Fibroblast of lung (primary cell): ENCODE measurements at regions not wholly inside any gene's neighbourhood (a gene's known extent, or its start where the extent isn't known, plus 50 kb on each side); places are given as distances from the start of the nearest gene placed in this dataset.

Source experiments
- DNase-seq, 2 donors: peaks; one replicate each; pipeline versions ENCODE4 v3.0.0 to v3.0.0-alpha.2; 2010; ENCODE audit warnings: low read depth in 2 of 2
- H2AFZ ChIP-seq: 2 replicates; pipeline ENCODE4 v1.5.1; 2012; ENCODE audit warnings: low read length, control low read depth, inconsistent platforms
- H3K27ac ChIP-seq: 2 replicates; pipeline ENCODE4 v1.5.1; 2011; ENCODE audit warnings: low read length, control low read depth; ENCODE audit not compliant: insufficient read depth
- H3K27me3 ChIP-seq: 2 replicates; pipeline ENCODE4 v1.5.1; 2011; ENCODE audit warnings: mild to moderate bottlenecking, low read length; ENCODE audit not compliant: control insufficient read depth, insufficient read depth
- H3K36me3 ChIP-seq: 2 replicates; pipeline ENCODE4 v1.5.1; 2011; ENCODE audit warnings: low read length; ENCODE audit not compliant: control insufficient read depth, insufficient read depth
- H3K4me1 ChIP-seq: 2 replicates; pipeline ENCODE4 v1.5.1; 2011; ENCODE audit warnings: low read length; ENCODE audit not compliant: control insufficient read depth, insufficient read depth; ENCODE audit errors: extremely low read depth
- H3K4me2 ChIP-seq: 2 replicates; pipeline ENCODE4 v1.5.1; 2011; ENCODE audit warnings: low read length, control low read depth; ENCODE audit not compliant: insufficient read depth; ENCODE audit errors: extremely low read depth
- H3K4me3 ChIP-seq, 4 experiments: fragments of 200-600 bp in 1 of 4; sonication (generic) in 1 of 4; replicated peaks in 1 of 4; 2 replicates each; pipeline ENCODE4 v1.5.1; 2011 to 2016; ENCODE audit warnings: low read length in 4 of 4, low read depth in 3 of 4, mild to moderate bottlenecking in 3 of 4, control low read depth in 2 of 4, inconsistent platforms in 1 of 4, mixed read lengths in 1 of 4; ENCODE audit not compliant: insufficient read depth in 1 of 4; ENCODE audit errors: control extremely low read depth in 1 of 4
- H3K79me2 ChIP-seq: 2 replicates; pipeline ENCODE4 v1.5.1; 2012; ENCODE audit warnings: mild to moderate bottlenecking, low read length, inconsistent platforms; ENCODE audit not compliant: control insufficient read depth, insufficient read depth
- H3K9ac ChIP-seq: 2 replicates; pipeline ENCODE4 v1.5.1; 2011; ENCODE audit warnings: mild to moderate bottlenecking, low read length, control low read depth; ENCODE audit not compliant: insufficient read depth
- H3K9me3 ChIP-seq: 2 replicates; pipeline ENCODE4 v1.5.1; 2012; ENCODE audit warnings: low read depth, low read length; ENCODE audit not compliant: control insufficient read depth, insufficient read depth
- H4K20me1 ChIP-seq: 2 replicates; pipeline ENCODE4 v1.5.1; 2011; ENCODE audit warnings: low read length; ENCODE audit not compliant: control insufficient read depth, insufficient read depth; ENCODE audit errors: extremely low read depth
- EZH2 ChIP-seq: IDR thresholded peaks from 2 replicates; pipeline ENCODE4 v1.5.1; 2012; ENCODE audit warnings: low read length, control low read depth, mild to moderate bottlenecking; ENCODE audit errors: missing control alignments
- TF ChIP-seq, protein P1 (sequence below), 2 donors: IDR thresholded peaks in 1 of 2; conservative IDR thresholded peaks in 1 of 2; 1 replicate in 1 of 2; 2 replicates in 1 of 2; pipeline ENCODE4 v1.5.1; 2011 to 2012; ENCODE audit warnings: low read length in 2 of 2, control low read depth in 1 of 2, inconsistent platforms in 1 of 2, low read depth in 1 of 2, mild to moderate bottlenecking in 1 of 2

DNA sequence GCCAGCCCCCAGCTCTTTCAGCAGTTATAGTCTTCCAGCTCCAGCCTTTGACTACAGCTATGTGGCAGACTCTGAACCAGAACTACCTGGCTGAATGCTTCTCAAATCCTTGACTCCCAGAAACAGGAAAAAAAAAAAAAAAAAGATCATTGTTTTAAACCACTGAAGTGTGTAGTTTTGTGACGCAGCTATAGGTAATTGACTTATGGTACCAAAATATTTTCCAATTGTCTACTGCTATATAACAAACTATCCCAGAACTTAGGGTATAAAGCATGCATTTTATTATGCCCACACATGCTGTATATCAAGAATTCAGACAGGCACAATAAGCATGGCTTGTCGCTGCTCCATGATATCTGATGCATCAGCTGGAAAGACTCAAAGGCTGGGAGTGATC is 127.1 kb upstream of the POC5 start:
- Histone ChIP-seq H3K9ac (no peak overlapping the region), H3K27me3 (no peaks in the 10 kb centered on the region)

GRCh38 chr5:75843319-75843718 is 126.1 kb upstream of the POC5 start:
- Histone ChIP-seq H3K27ac (no peak overlapping the region), H3K36me3 (no peaks in the 10 kb centered on the region), H3K9me3 (no peaks in the 10 kb centered on the region), H3K4me2 (no peak overlapping the region), H3K4me1 (no peaks in the 10 kb centered on the region), H2AFZ (no peak overlapping the region), H3K4me3 (no peak overlapping the region), H3K9ac (no peak overlapping the region), H3K27me3 (no peaks in the 10 kb centered on the region), H4K20me1 (no peaks in the 10 kb centered on the region), H3K79me2 (no peaks in the 10 kb centered on the region)
- TF ChIP-seq EZH2: no peak
- TF ChIP-seq, protein P1, sequence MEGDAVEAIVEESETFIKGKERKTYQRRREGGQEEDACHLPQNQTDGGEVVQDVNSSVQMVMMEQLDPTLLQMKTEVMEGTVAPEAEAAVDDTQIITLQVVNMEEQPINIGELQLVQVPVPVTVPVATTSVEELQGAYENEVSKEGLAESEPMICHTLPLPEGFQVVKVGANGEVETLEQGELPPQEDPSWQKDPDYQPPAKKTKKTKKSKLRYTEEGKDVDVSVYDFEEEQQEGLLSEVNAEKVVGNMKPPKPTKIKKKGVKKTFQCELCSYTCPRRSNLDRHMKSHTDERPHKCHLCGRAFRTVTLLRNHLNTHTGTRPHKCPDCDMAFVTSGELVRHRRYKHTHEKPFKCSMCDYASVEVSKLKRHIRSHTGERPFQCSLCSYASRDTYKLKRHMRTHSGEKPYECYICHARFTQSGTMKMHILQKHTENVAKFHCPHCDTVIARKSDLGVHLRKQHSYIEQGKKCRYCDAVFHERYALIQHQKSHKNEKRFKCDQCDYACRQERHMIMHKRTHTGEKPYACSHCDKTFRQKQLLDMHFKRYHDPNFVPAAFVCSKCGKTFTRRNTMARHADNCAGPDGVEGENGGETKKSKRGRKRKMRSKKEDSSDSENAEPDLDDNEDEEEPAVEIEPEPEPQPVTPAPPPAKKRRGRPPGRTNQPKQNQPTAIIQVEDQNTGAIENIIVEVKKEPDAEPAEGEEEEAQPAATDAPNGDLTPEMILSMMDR (conservative IDR thresholded peaks at IDR 0.05 in 1 of 2, IDR thresholded peaks at IDR 0.05 in 1 of 2; ENCODE audit: low read depth in 1 of 2, low read length in 2 of 2): no peak
- no peak for DNase-seq

More for the DNA sequence above, 127.1 kb upstream of the POC5 start:
- H3K79me2 ChIP-seq: no peaks in the 10 kb centered on the region
- no peaks in the 10 kb centered on the region for H4K20me1 ChIP-seq
- TF ChIP-seq, protein P1 (conservative IDR thresholded peaks at IDR 0.05 in 1 of 2, IDR thresholded peaks at IDR 0.05 in 1 of 2; ENCODE audit: low read depth in 1 of 2, low read length in 2 of 2): no peak
- no peak for TF ChIP-seq EZH2
- H3K9me3 ChIP-seq: no peaks in the 10 kb centered on the region
- no peak overlapping the region for H2AFZ ChIP-seq
- H3K4me3 ChIP-seq: no peak overlapping the region
- H3K4me2 ChIP-seq: no peak overlapping the region
- H3K4me1 ChIP-seq: no peaks in the 10 kb centered on the region
- no peaks in the 10 kb centered on the region for H3K36me3 ChIP-seq
- H3K27ac ChIP-seq: no peak overlapping the region
- no peak for DNase-seq

DNA sequence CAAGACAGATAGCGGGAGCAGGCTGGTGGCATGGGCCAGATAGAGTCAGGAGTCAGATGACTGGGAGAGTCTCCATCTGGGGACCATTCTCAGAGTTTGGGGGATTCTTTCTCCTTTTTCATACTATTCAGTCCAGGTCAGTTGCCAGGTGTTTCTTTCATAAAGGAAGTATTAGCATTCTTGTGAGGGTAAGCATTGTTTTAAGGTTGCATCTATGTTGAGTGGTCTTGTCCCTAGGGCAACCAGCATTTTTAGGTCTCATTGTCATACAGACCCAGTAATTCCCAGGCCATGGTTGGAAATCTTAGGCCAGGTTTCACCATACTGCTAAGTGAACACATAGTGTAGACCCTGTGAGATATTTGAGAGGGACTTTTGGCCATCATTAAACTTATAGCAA is 122.3 kb upstream of the POC5 start:
- no peak overlapping the region for H3K9ac ChIP-seq
- no peaks in the 10 kb centered on the region for H3K9me3 ChIP-seq
- DNase-seq: no peak
- H3K27me3 ChIP-seq: no peaks in the 10 kb centered on the region
- no peaks in the 10 kb centered on the region for H3K36me3 ChIP-seq
- no peak overlapping the region for H3K4me3 ChIP-seq
- no peaks in the 10 kb centered on the region for H4K20me1 ChIP-seq
- H3K4me2 ChIP-seq: no peak overlapping the region
- no peak overlapping the region for H3K27ac ChIP-seq
- no peaks in the 10 kb centered on the region for H3K4me1 ChIP-seq
- TF ChIP-seq, protein P1 (conservative IDR thresholded peaks at IDR 0.05 in 1 of 2, IDR thresholded peaks at IDR 0.05 in 1 of 2; ENCODE audit: low read depth in 1 of 2, low read length in 2 of 2): no peak
- TF ChIP-seq EZH2: no peak
- no peak overlapping the region for H2AFZ ChIP-seq
- H3K79me2 ChIP-seq: no peaks in the 10 kb centered on the region
